K562 (cell line): ENCODE measurements at regions not wholly inside any gene's neighbourhood (a gene's known extent, or its start where the extent isn't known, plus 50 kb on each side); places are given as distances from the start of the nearest gene placed in this dataset.

ENCODE experiments used
- BRCA1 ChIP-seq, 2 experiments: fragments of 450-650 bp in 1 of 2; sonication (generic) in 1 of 2; formaldehyde crosslinking in 1 of 2; IDR thresholded peaks; 2 replicates each; pipeline versions ENCODE4 v1.5.0 to v1.6.1; 2017 to 2020; ENCODE audit warnings: mild to moderate bottlenecking in 1 of 2, missing genetic modification reagents in 1 of 2
- CBX5 ChIP-seq: IDR thresholded peaks from 2 replicates; pipeline ENCODE4 v1.6.1; 2014; ENCODE audit warnings: low read depth, borderline replicate concordance
- SP1 ChIP-seq: sonication (generic); formaldehyde crosslinking; IDR thresholded peaks from 2 replicates; pipeline ENCODE4 v1.8.1; 2022; ENCODE audit warnings: mild to moderate bottlenecking, missing genetic modification reagents

DNA sequence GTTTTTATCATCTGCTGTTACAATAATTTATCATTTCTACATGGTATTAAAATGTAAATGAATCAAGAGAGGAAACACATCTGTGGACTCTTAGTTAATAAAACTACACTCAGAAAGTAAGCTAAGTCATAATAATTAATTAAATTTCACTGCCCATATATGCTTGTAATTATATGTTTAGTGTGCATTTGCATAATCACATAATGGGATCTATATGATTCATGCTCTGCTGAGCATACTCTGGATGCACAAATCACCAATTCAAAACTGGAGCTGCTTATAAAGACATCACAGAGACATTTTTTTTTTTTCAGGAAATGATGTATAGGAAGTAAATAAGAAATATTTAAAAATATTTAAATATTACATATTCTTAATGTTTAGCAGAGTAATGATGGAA, 151.6 kb upstream of the STEAP4 start:
- TF ChIP-seq CBX5 (no peak), SP1 (CRISPR knock-in tag) (no peak), BRCA1 (IDR thresholded peaks at IDR 0.05) (no peak), BRCA1 (CRISPR knock-in tag; IDR thresholded peaks at IDR 0.05) (no peak)
